Ascending aorta (tissue), 2 donors: ENCODE measurements at regions not wholly inside any gene's neighbourhood (a gene's known extent, or its start where the extent isn't known, plus 50 kb on each side); places are given as distances from the start of the nearest gene placed in this dataset.

Experiments used
- DNase-seq, 2 donors: peaks; one replicate each; pipeline ENCODE4 v3.0.0-alpha.2; 2019; ENCODE audit warnings: low spot score in 2 of 2
- H3K27ac ChIP-seq, 2 donors: fragments of 200-600 bp; sonication (generic); one replicate each; pipeline ENCODE4 v1.5.1; 2016 to 2017; ENCODE audit warnings: mild to moderate bottlenecking in 1 of 2
- H3K27me3 ChIP-seq: fragments of 200-600 bp; sonication (generic); one replicate; pipeline ENCODE4 v1.5.1; 2017
- H3K36me3 ChIP-seq, 2 donors: fragments of 200-600 bp; sonication (generic); one replicate each; pipeline ENCODE4 v1.5.1; 2016
- H3K4me1 ChIP-seq, 2 donors: fragments of 200-600 bp; sonication (generic); one replicate each; pipeline ENCODE4 v1.5.1; 2016 to 2017; ENCODE audit warnings: mild to moderate bottlenecking in 1 of 2
- H3K4me3 ChIP-seq, 2 donors: fragments of 200-600 bp; sonication (generic); one replicate each; pipeline ENCODE4 v1.5.1; 2016 to 2017; ENCODE audit warnings: mild to moderate bottlenecking in 1 of 2
- H3K9me3 ChIP-seq, 2 donors: fragments of 200-600 bp; sonication (generic); one replicate each; pipeline ENCODE4 v1.5.1; 2016
- CTCF ChIP-seq, 3 experiments: fragments of 200-600 bp in 2 of 3; fragments of 450-650 bp in 1 of 3; sonication (generic) in 2 of 3; IDR thresholded peaks; one replicate each; pipeline ENCODE4 v1.5.1; 2016 to 2019; ENCODE audit warnings: antibody characterized with exemption in 3 of 3, mild to moderate bottlenecking in 1 of 3, moderate library complexity in 1 of 3
- intact Hi-C: fragments of 100-400 bp; cut with DNase I; formaldehyde crosslinking; loops from one replicate; pipeline ENCODE4 v1.15.1; 2023

DNA sequence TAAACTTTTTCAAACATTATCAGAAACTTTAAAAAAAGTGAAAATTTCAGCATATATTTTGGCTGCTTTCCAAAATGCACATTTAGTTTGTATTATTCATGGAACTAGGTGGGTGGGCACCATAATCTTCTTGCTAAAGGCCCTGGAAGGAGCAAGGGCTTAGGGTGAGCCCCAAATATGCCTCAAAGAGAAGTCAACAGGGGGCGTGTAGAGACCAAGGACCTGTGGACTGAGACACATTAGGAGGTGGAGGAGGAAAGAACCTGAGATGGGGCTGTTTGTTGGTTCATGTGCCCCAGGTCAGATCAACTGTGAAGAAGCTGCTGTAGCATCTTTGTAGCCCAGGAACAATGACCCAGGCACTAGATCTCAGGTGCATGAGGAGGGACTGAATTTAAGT is 79.6 kb upstream of the OLFM4 start:
- TF ChIP-seq CTCF (IDR thresholded peaks at IDR 0.05): no peak
- Histone ChIP-seq H3K4me3 (no peak overlapping the region), H3K9me3 (no peaks in the 10 kb centered on the region), H3K4me1 (no peaks in the 10 kb centered on the region), H3K36me3 (no peaks in the 10 kb centered on the region), H3K27ac (no peak overlapping the region), H3K27me3 (no peaks in the 10 kb centered on the region)
- intact Hi-C loops: no loop called here
- DNase-seq: no peak

- H3K36me3 ChIP-seq: no peaks in the 10 kb centered on the region
- H3K4me3 ChIP-seq: no peak overlapping the region
- no peak overlapping the region for H3K27ac ChIP-seq
- no peaks in the 10 kb centered on the region for H3K27me3 ChIP-seq
- no peak for DNase-seq
- no peaks in the 10 kb centered on the region for H3K9me3 ChIP-seq
- intact Hi-C loops: no loop called here
- H3K4me1 ChIP-seq: no peaks in the 10 kb centered on the region
- no peak for TF ChIP-seq CTCF (IDR thresholded peaks at IDR 0.05)
These were observed 80.7 kb upstream of the OLFM4 start for GRCh38 chr13:52947921-52948373.

DNA sequence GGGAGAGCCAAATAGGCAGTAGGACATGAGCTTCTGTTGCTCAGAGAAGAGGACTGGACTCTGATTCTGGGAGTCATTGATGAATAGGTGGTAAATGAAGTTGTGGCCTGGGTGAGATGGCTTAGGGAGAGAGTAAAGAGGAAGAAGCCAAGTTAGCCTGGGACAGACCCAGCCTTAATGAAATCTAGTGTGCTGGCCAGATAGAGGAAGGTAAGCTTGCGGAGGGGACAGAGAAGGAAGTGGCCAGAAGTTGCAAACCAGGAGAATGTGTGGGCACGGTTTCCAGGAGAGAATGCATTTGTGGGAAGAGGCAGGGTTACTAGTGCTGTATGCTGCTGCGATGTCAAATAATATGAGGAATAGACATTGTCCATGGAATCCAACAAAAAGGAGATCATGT is 83.3 kb upstream of the OLFM4 start:
- H3K4me1 ChIP-seq: no peaks in the 10 kb centered on the region
- TF ChIP-seq CTCF (IDR thresholded peaks at IDR 0.05): no peak
- no peak for DNase-seq
- no peaks in the 10 kb centered on the region for H3K36me3 ChIP-seq
- intact Hi-C loops: no loop called here
- H3K27me3 ChIP-seq: no peaks in the 10 kb centered on the region
- H3K4me3 ChIP-seq: no peak overlapping the region
- no peak overlapping the region for H3K27ac ChIP-seq
- H3K9me3 ChIP-seq: no peaks in the 10 kb centered on the region

DNA sequence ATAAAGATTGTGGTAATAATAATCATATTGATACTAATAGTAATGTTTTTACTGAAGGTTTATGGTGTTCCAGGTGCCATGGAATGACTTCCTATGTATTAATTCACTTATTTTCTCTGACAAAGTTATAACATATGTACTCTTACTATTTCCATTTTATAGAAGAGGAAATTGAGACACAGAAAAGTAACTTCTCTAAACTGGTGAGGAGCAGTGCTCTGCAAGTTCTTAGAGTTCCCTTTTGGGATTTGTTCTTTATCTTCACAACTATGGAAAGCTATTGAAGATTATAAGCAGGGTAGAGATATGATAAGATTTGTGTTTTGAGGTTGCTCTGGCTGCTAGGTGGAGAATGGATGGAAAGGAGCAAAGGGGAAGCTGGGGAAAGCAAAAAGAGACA is 83.9 kb upstream of the OLFM4 start:
- Histone ChIP-seq H3K27me3 (no peaks in the 10 kb centered on the region), H3K36me3 (no peaks in the 10 kb centered on the region), H3K9me3 (no peaks in the 10 kb centered on the region), H3K4me1 (no peaks in the 10 kb centered on the region), H3K27ac (no peak overlapping the region), H3K4me3 (no peak overlapping the region)
- intact Hi-C loops: no loop called here
- no peak for DNase-seq
- TF ChIP-seq CTCF (IDR thresholded peaks at IDR 0.05): no peak

DNA sequence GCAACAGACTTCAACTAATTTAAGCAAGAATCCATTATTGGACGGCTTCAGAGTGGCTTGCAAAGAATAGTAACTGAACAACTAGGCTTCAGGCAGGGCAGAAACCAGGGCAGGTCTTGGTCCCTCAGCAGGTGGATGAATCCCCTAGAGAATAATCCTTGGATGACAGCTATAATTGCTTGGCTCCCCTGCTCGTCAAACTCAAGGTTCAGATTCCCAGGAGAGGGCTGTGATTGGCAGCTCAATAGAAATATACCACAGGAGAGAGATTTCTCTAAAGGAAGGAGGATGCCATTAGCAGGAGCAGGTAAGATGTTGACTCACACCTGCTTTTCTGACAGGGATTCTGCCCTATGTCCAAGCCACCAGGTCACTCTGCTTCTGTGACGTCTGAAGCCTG is 89.6 kb upstream of the PCDH8 start:
- H3K36me3 ChIP-seq: no peaks in the 10 kb centered on the region
- intact Hi-C loops: no loop called here
- DNase-seq: no peak
- no peak overlapping the region for H3K27ac ChIP-seq
- no peaks in the 10 kb centered on the region for H3K9me3 ChIP-seq
- no peak overlapping the region for H3K4me3 ChIP-seq
- no peak for TF ChIP-seq CTCF (IDR thresholded peaks at IDR 0.05)
- H3K4me1 ChIP-seq: no peaks in the 10 kb centered on the region
- no peaks in the 10 kb centered on the region for H3K27me3 ChIP-seq

- TF ChIP-seq CTCF (IDR thresholded peaks at IDR 0.05): no peak
- H3K27me3 ChIP-seq: no peaks in the 10 kb centered on the region
- no peak for DNase-seq
- H3K36me3 ChIP-seq: no peaks in the 10 kb centered on the region
- H3K27ac ChIP-seq: no peak overlapping the region
- no peaks in the 10 kb centered on the region for H3K9me3 ChIP-seq
- no peak overlapping the region for H3K4me3 ChIP-seq
- intact Hi-C loops: no loop called here
- H3K4me1 ChIP-seq: no peaks in the 10 kb centered on the region
These were observed 88.4 kb upstream of the PCDH8 start for GRCh38 chr13:52936806-52937205.
